ENCODE measurements at regions not wholly inside any gene's neighbourhood (a gene's known extent, or its start where the extent isn't known, plus 50 kb on each side); places are given as distances from the start of the nearest gene placed in this dataset.

- DNase-seq (ENCODE audit: low spot score) = no peak
Observed at GRCh38 chr2:4369826-4370419, 666.5 kb downstream of the DCDC2C start.

GRCh38 chr2:4370422-4371090 lies 667.2 kb downstream of the DCDC2C start:
- DNase-seq (ENCODE audit: low spot score) = no peak

- DNase-seq (ENCODE audit: low spot score) = no peak
Observed at GRCh38 chr2:4381049-4381448, 677.7 kb downstream of the DCDC2C start.

GRCh38 chr2:4381773-4382172 lies 678.4 kb downstream of the DCDC2C start:
- DNase-seq (ENCODE audit: low spot score) = no peak

GRCh38 chr2:4391013-4391412 lies 687.6 kb downstream of the DCDC2C start:
- no peak for DNase-seq (ENCODE audit: low spot score)

- DNase-seq (ENCODE audit: low spot score) = no peak
Observed at GRCh38 chr2:4404363-4404762, 701.0 kb downstream of the DCDC2C start.

GRCh38 chr2:4408321-4408720 lies 704.9 kb downstream of the DCDC2C start:
- no peak for DNase-seq (ENCODE audit: low spot score)

GRCh38 chr2:4412637-4413187 lies 709.3 kb downstream of the DCDC2C start:
- DNase-seq (ENCODE audit: low spot score) = no peak

- no peak for DNase-seq (ENCODE audit: low spot score)
Observed at GRCh38 chr2:4415171-4415570, 711.8 kb downstream of the DCDC2C start.

GRCh38 chr2:4415810-4416413 lies 712.5 kb downstream of the DCDC2C start:
- DNase-seq (ENCODE audit: low spot score) = no peak

GRCh38 chr2:4416431-4416830 lies 713.1 kb downstream of the DCDC2C start:
- DNase-seq (ENCODE audit: low spot score) = no peak

GRCh38 chr2:4417771-4418170 lies 714.4 kb downstream of the DCDC2C start:
- DNase-seq (ENCODE audit: low spot score) = no peak

GRCh38 chr2:4420032-4420431 lies 716.7 kb downstream of the DCDC2C start:
- no peak for DNase-seq (ENCODE audit: low spot score)

- no peak for DNase-seq (ENCODE audit: low spot score)
Observed at GRCh38 chr2:4424153-4424552, 720.8 kb downstream of the DCDC2C start.

- DNase-seq (ENCODE audit: low spot score) = no peak
Observed at GRCh38 chr2:4427083-4427482, 723.7 kb downstream of the DCDC2C start.

GRCh38 chr2:4445821-4446220 lies 742.4 kb downstream of the DCDC2C start:
- DNase-seq (ENCODE audit: low spot score) = no peak

GRCh38 chr2:4454907-4455306 lies 751.5 kb downstream of the DCDC2C start:
- DNase-seq (ENCODE audit: low spot score) = no peak

- DNase-seq (ENCODE audit: low spot score) = no peak
Observed at GRCh38 chr2:4455486-4456155, 752.2 kb downstream of the DCDC2C start.

GRCh38 chr2:4464634-4465266 lies 761.4 kb downstream of the DCDC2C start:
- no peak for DNase-seq (ENCODE audit: low spot score)

GRCh38 chr2:4465671-4466070 lies 762.3 kb downstream of the DCDC2C start:
- DNase-seq (ENCODE audit: low spot score) = no peak

- no peak for DNase-seq (ENCODE audit: low spot score)
Observed at GRCh38 chr2:4475618-4476017, 772.2 kb downstream of the DCDC2C start.

- DNase-seq (ENCODE audit: low spot score) = no peak
Observed at GRCh38 chr2:4483050-4483449, 779.7 kb downstream of the DCDC2C start.
